Hepatocyte (in vitro differentiated cells): ENCODE measurements at regions not wholly inside any gene's neighbourhood (a gene's known extent, or its start where the extent isn't known, plus 50 kb on each side); places are given as distances from the start of the nearest gene placed in this dataset.

Source experiments
- DNase-seq: peaks from one replicate; pipeline ENCODE4 v3.0.0-alpha.2; 2016; ENCODE audit warnings: low spot score
- H2AFZ ChIP-seq: fragments of 200-600 bp; sonication (generic); 2 replicates; pipeline ENCODE4 v1.6.0; 2016; ENCODE audit warnings: antibody characterized with exemption, mild to moderate bottlenecking
- H3K27ac ChIP-seq: fragments of 200-600 bp; sonication (generic); 2 replicates; pipeline ENCODE4 v1.5.1; 2016; ENCODE audit warnings: mild to moderate bottlenecking
- H3K27me3 ChIP-seq: fragments of 200-600 bp; sonication (generic); 2 replicates; pipeline ENCODE4 v1.6.1; 2016
- H3K36me3 ChIP-seq: fragments of 200-600 bp; sonication (generic); replicated peaks from 2 replicates; pipeline ENCODE4 v1.5.1; 2016; ENCODE audit warnings: low read depth; ENCODE audit not compliant: insufficient read depth
- H3K4me1 ChIP-seq: fragments of 200-600 bp; sonication (generic); 2 replicates; pipeline ENCODE4 v1.5.1; 2016; ENCODE audit warnings: mild to moderate bottlenecking, moderate library complexity; ENCODE audit not compliant: insufficient read depth
- H3K4me2 ChIP-seq: fragments of 200-600 bp; sonication (generic); 2 replicates; pipeline ENCODE4 v1.6.0; 2016
- H3K4me3 ChIP-seq: fragments of 200-600 bp; sonication (generic); 2 replicates; pipeline ENCODE4 v1.5.1; 2016; ENCODE audit warnings: mild to moderate bottlenecking
- H3K79me2 ChIP-seq: fragments of 200-600 bp; sonication (generic); 2 replicates; pipeline ENCODE4 v1.6.0; 2017; ENCODE audit warnings: mild to moderate bottlenecking
- H3K9me2 ChIP-seq: fragments of 200-600 bp; sonication (generic); replicated peaks from 2 replicates; pipeline ENCODE4 v1.6.0; 2017; ENCODE audit warnings: mild to moderate bottlenecking; ENCODE audit not compliant: insufficient read depth
- H3K9me3 ChIP-seq: fragments of 200-600 bp; sonication (generic); 2 replicates; pipeline ENCODE4 v1.5.1; 2016; ENCODE audit warnings: low read depth, mild to moderate bottlenecking
- H4K20me1 ChIP-seq: fragments of 200-600 bp; sonication (generic); 2 replicates; pipeline ENCODE4 v1.6.0; 2016; ENCODE audit warnings: mild to moderate bottlenecking; ENCODE audit not compliant: insufficient read depth, poor library complexity, severe bottlenecking
- EZH2 ChIP-seq: fragments of 200-600 bp; sonication (generic); IDR thresholded peaks from 2 replicates; pipeline ENCODE4 v1.6.1; 2016; ENCODE audit warnings: antibody characterized with exemption, mild to moderate bottlenecking, borderline replicate concordance
- EZH2phosphoT487 ChIP-seq: fragments of 200-600 bp; sonication (generic); IDR thresholded peaks from one replicate; pipeline ENCODE4 v1.6.1; 2018; ENCODE audit warnings: antibody characterized with exemption, mild to moderate bottlenecking, low read depth, moderate library complexity; ENCODE audit not compliant: unreplicated experiment, severe bottlenecking
- WGBS: methylation state at CpG from one replicate; pipeline ENCODE4 v1.1.6; 2016; ENCODE audit warnings: low lambda C conversion rate; ENCODE audit errors: missing lambda C conversion rate; 5-methylcytosine and 5-hydroxymethylcytosine counted together
- TF ChIP-seq, protein P1 (sequence below): fragments of 200-600 bp; sonication (generic); IDR thresholded peaks from 2 replicates; pipeline ENCODE4 v1.5.1; 2016; ENCODE audit warnings: antibody characterized with exemption, mild to moderate bottlenecking; ENCODE audit not compliant: poor library complexity

DNA sequence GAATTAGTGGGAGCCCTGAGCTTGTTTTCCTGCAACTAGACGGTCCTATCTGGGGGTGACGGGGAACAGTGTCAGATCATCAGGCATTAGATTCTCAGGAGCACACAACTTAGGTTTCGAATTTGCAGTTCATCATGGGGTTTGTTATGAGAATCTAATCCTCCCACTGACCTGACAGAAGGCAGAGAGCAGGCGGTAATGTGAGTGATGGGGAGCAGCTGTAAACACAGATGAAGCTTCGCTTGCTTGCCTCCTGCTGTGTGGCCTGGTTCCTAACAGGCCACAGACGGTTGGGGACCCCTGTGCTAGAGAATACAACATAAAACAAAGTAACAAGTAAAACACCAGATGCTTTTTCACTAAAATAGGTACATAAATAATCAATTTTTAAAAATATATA, 86.2 kb upstream of the BLTP1 start:
- no peak overlapping the region for H2AFZ ChIP-seq
- H3K79me2 ChIP-seq = no peaks in the 10 kb centered on the region
- H3K36me3 ChIP-seq = no peaks in the 10 kb centered on the region
- TF ChIP-seq EZH2phosphoT487 (no peak), EZH2 (no peak)
- TF ChIP-seq, protein P1, sequence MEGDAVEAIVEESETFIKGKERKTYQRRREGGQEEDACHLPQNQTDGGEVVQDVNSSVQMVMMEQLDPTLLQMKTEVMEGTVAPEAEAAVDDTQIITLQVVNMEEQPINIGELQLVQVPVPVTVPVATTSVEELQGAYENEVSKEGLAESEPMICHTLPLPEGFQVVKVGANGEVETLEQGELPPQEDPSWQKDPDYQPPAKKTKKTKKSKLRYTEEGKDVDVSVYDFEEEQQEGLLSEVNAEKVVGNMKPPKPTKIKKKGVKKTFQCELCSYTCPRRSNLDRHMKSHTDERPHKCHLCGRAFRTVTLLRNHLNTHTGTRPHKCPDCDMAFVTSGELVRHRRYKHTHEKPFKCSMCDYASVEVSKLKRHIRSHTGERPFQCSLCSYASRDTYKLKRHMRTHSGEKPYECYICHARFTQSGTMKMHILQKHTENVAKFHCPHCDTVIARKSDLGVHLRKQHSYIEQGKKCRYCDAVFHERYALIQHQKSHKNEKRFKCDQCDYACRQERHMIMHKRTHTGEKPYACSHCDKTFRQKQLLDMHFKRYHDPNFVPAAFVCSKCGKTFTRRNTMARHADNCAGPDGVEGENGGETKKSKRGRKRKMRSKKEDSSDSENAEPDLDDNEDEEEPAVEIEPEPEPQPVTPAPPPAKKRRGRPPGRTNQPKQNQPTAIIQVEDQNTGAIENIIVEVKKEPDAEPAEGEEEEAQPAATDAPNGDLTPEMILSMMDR = no peak
- H3K9me3 ChIP-seq = no peaks in the 10 kb centered on the region
- 77% methylated on average over 6 of the region's 6 CpGs for WGBS
- no peak for DNase-seq
- H4K20me1 ChIP-seq = no peaks in the 10 kb centered on the region
- H3K9me2 ChIP-seq = no peaks in the 10 kb centered on the region
- H3K27me3 ChIP-seq = no peaks in the 10 kb centered on the region
- no peak overlapping the region for H3K4me3 ChIP-seq
- H3K27ac ChIP-seq = no peak overlapping the region
- H3K4me1 ChIP-seq = no peaks in the 10 kb centered on the region
- H3K4me2 ChIP-seq = no peak overlapping the region

DNA sequence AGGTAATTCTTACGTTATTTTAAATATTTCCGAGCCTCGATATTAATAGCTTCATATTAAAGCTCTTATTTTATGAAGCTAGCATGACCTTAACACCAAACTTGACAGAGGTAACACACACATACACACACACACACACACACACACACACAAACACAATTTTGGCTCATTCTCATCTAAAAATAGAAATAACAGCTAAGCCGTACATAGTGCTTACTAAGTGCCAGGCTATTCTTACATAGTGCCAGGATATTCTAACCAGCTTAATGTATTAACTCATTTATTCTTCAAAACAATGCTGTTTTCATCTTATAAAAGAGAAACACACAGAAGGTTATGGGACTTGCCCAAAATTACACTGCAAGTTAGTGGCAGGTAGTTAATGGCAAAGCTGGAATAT, 87.0 kb upstream of the BLTP1 start:
- no peak for DNase-seq
- Histone ChIP-seq H3K27ac (no peak overlapping the region), H3K4me1 (no peaks in the 10 kb centered on the region), H2AFZ (no peak overlapping the region), H3K4me3 (no peak overlapping the region), H3K9me3 (no peaks in the 10 kb centered on the region), H3K79me2 (no peaks in the 10 kb centered on the region), H4K20me1 (no peaks in the 10 kb centered on the region), H3K27me3 (no peaks in the 10 kb centered on the region), H3K36me3 (no peaks in the 10 kb centered on the region), H3K9me2 (no peaks in the 10 kb centered on the region), H3K4me2 (no peak overlapping the region)
- TF ChIP-seq, protein P1 = no peak
- TF ChIP-seq EZH2 (no peak), EZH2phosphoT487 (no peak)
- 95% methylated on average over 4 of the region's 4 CpGs for WGBS

- WGBS = 54% methylated on average over 4 of the region's 4 CpGs
These were observed 98.9 kb upstream of the BLTP1 start for GRCh38 chr4:122053186-122053585.

GRCh38 chr4:122052677-122053076, 99.5 kb upstream of the BLTP1 start:
- H3K4me1 ChIP-seq = no peaks in the 10 kb centered on the region
- H3K4me2 ChIP-seq = no peak overlapping the region
- no peaks in the 10 kb centered on the region for H4K20me1 ChIP-seq
- no peak for TF ChIP-seq EZH2phosphoT487
- TF ChIP-seq EZH2 = no peak
- TF ChIP-seq, protein P1 = no peak
- 50% methylated on average over 3 of the region's 3 CpGs for WGBS
- H3K9me2 ChIP-seq = no peaks in the 10 kb centered on the region
- H3K79me2 ChIP-seq = no peaks in the 10 kb centered on the region
- no peak overlapping the region for H2AFZ ChIP-seq
- H3K27ac ChIP-seq = no peak overlapping the region
- H3K36me3 ChIP-seq = no peaks in the 10 kb centered on the region
- no peaks in the 10 kb centered on the region for H3K9me3 ChIP-seq
- DNase-seq = no peak
- no peaks in the 10 kb centered on the region for H3K27me3 ChIP-seq
- H3K4me3 ChIP-seq = no peak overlapping the region

More at GRCh38 chr4:122053186-122053585, 98.9 kb upstream of the BLTP1 start:
- no peaks in the 10 kb centered on the region for H3K27me3 ChIP-seq
- H3K4me1 ChIP-seq = no peaks in the 10 kb centered on the region
- no peaks in the 10 kb centered on the region for H4K20me1 ChIP-seq
- no peak overlapping the region for H3K27ac ChIP-seq
- no peaks in the 10 kb centered on the region for H3K9me2 ChIP-seq
- no peaks in the 10 kb centered on the region for H3K9me3 ChIP-seq
- H3K79me2 ChIP-seq = no peaks in the 10 kb centered on the region
- TF ChIP-seq, protein P1 = no peak
- TF ChIP-seq EZH2phosphoT487 = no peak
- H3K4me2 ChIP-seq = no peak overlapping the region
- no peak for DNase-seq
- no peaks in the 10 kb centered on the region for H3K36me3 ChIP-seq
- no peak overlapping the region for H2AFZ ChIP-seq
- no peak overlapping the region for H3K4me3 ChIP-seq
